T-cell (primary cell): ENCODE measurements at regions not wholly inside any gene's neighbourhood (a gene's known extent, or its start where the extent isn't known, plus 50 kb on each side); places are given as distances from the start of the nearest gene placed in this dataset.

Experiments
- ATAC-seq, 4 experiments: fragments of 200-7000 bp in 3 of 4; fragments of 150-1000 bp in 1 of 4; cut with Tn5 transposase; replicated peaks in 1 of 4; 1 replicate in 3 of 4; 2 replicates in 1 of 4; pipeline ENCODE4 v1.10.0; 2021; ENCODE audit warnings: moderate library complexity in 3 of 4, mild to moderate bottlenecking in 2 of 4, moderate number of reproducible peaks in 1 of 4
- CTCF ChIA-PET, 2 donors: fragments of 300-600 bp; sonication (Branson Sonifier 250); formaldehyde crosslinking; loops; one replicate each; lab custom pipeline; 2022; ENCODE audit warnings: antibody characterized with exemption in 2 of 2; lab: Charles Lee
- POLR2A ChIA-PET, 2 donors: fragments of 300-600 bp; sonication (Branson Sonifier 250); formaldehyde crosslinking; loops; one replicate each; lab custom pipeline; 2022; ENCODE audit warnings: antibody characterized with exemption in 2 of 2; lab: Charles Lee
- DNase-seq, 35 experiments: peaks; one replicate each; pipeline versions ENCODE4 v3.0.0 to v3.0.0-alpha.2; 2013 to 2023
- H3K27ac ChIP-seq: one replicate; pipeline ENCODE4 v1.5.1; 2013; ENCODE audit warnings: low read length
- H3K27me3 ChIP-seq, 2 experiments: replicated peaks in 1 of 2; 1 replicate in 1 of 2; 2 replicates in 1 of 2; pipeline versions ENCODE4 v1.6.1 to v1.7.0; 2013; ENCODE audit warnings: low read length in 1 of 2, mixed read lengths in 1 of 2; ENCODE audit not compliant: control insufficient read depth in 2 of 2, insufficient read depth in 2 of 2; ENCODE audit errors: extremely low read depth in 1 of 2
- H3K36me3 ChIP-seq, 2 donors: 1 replicate in 1 of 2; 2 replicates in 1 of 2; pipeline versions ENCODE4 v1.6.1 to v1.7.0; 2013; ENCODE audit warnings: low read length in 1 of 2; ENCODE audit not compliant: control insufficient read depth in 2 of 2, insufficient read depth in 1 of 2; ENCODE audit errors: extremely low read depth in 1 of 2
- H3K4me1 ChIP-seq, 2 experiments: 1 replicate in 1 of 2; 2 replicates in 1 of 2; pipeline versions ENCODE4 v1.6.1 to v1.7.0; 2013; ENCODE audit warnings: low read length in 2 of 2, mixed read lengths in 1 of 2; ENCODE audit not compliant: insufficient read depth in 2 of 2, control insufficient read depth in 1 of 2; ENCODE audit errors: extremely low read depth in 1 of 2
- H3K4me3 ChIP-seq, 2 donors: 1 replicate in 1 of 2; 2 replicates in 1 of 2; pipeline versions ENCODE4 v1.5.1 to v1.7.0; 2013; ENCODE audit warnings: mild to moderate bottlenecking in 2 of 2, low read length in 1 of 2, moderate library complexity in 1 of 2; ENCODE audit not compliant: control insufficient read depth in 1 of 2; ENCODE audit errors: extremely low read depth in 1 of 2
- H3K9me3 ChIP-seq: 2 replicates; pipeline ENCODE4 v1.7.0; 2013
- H3K27ac Mint-ChIP-seq, 2 donors: one replicate each; pipeline ENCODE4 v1.8.0; 2020 to 2021; ENCODE audit warnings: mild to moderate bottlenecking in 2 of 2, mixed read lengths in 2 of 2
- H3K27me3 Mint-ChIP-seq, 2 donors: one replicate each; pipeline ENCODE4 v1.8.0; 2021 to 2022; ENCODE audit warnings: mixed read lengths in 2 of 2
- H3K36me3 Mint-ChIP-seq: one replicate; pipeline ENCODE4 v1.8.0; 2021; ENCODE audit warnings: mixed read lengths
- H3K4me1 Mint-ChIP-seq, 3 donors: one replicate each; pipeline ENCODE4 v1.8.0; 2020 to 2022; ENCODE audit warnings: mixed read lengths in 3 of 3, mild to moderate bottlenecking in 1 of 3
- H3K4me3 Mint-ChIP-seq, 3 donors: one replicate each; pipeline ENCODE4 v1.8.0; 2020 to 2022; ENCODE audit warnings: mild to moderate bottlenecking in 3 of 3, mixed read lengths in 3 of 3, moderate library complexity in 3 of 3
- H3K9me3 Mint-ChIP-seq, 3 donors: one replicate each; pipeline ENCODE4 v1.8.0; 2020 to 2022; ENCODE audit warnings: mixed read lengths in 3 of 3
- WGBS: methylation state at CpG from one replicate; pipeline ENCODE4 v1.1.5; 2013; ENCODE audit warnings: missing lambda C conversion rate; ENCODE audit not compliant: insufficient coverage; 5-methylcytosine and 5-hydroxymethylcytosine counted together

- Histone ChIP-seq H3K27me3 (no peaks in the 10 kb centered on the region), H3K9me3 (no peaks in the 10 kb centered on the region), H3K4me3 (no peak overlapping the region), H3K36me3 (no peaks in the 10 kb centered on the region), H3K4me1 (no peaks in the 10 kb centered on the region), H3K27ac (no peak overlapping the region)
- Mint-ChIP-seq H3K4me1 (no peaks in the 10 kb centered on the region), H3K4me3 (no peak overlapping the region), H3K9me3 (peaks cover 0 to 8% (median 0%) of the 10 kb centered on the region in 3 donors), H3K36me3 (no peaks in the 10 kb centered on the region), H3K27ac (no peak overlapping the region), H3K27me3 (no peaks in the 10 kb centered on the region)
- WGBS = 80% methylated on average over 2 of the region's 3 CpGs
- POLR2A ChIA-PET = no interaction called here
- ATAC-seq = no peak
- no peak for DNase-seq
- CTCF ChIA-PET = no interaction called here
Measured at GRCh38 chr18:61245276-61245675, 88.0 kb upstream of the CDH20 start.

GRCh38 chr18:61248589-61248988 lies 84.6 kb upstream of the CDH20 start:
- DNase-seq = no peak
- WGBS = 20% methylated on average over 1 of the region's 3 CpGs

GRCh38 chr18:61256291-61256690 lies 76.9 kb upstream of the CDH20 start:
- H3K4me3 ChIP-seq = no peak overlapping the region
- Mint-ChIP-seq H3K9me3 (peaks cover 2 to 12% (median 10%) of the 10 kb centered on the region in 3 donors), H3K36me3 (no peaks in the 10 kb centered on the region), H3K4me3 (no peak overlapping the region), H3K27me3 (no peaks in the 10 kb centered on the region), H3K27ac (no peak overlapping the region), H3K4me1 (no peaks in the 10 kb centered on the region)
- WGBS = 72% methylated on average over 2 of the region's 5 CpGs
- POLR2A ChIA-PET = interaction anchor here in 1 of 2 donors (0.6 kb wide), 1 partner anchor 161 kb away, joined by 12 read pairs; no protein-coding TSS in a partner anchor
- H3K36me3 ChIP-seq = no peaks in the 10 kb centered on the region
- no peaks in the 10 kb centered on the region for H3K4me1 ChIP-seq
- DNase-seq (no peak), ATAC-seq (no peak)
- no peak overlapping the region for H3K27ac ChIP-seq
- CTCF ChIA-PET = no interaction called here
- no peaks in the 10 kb centered on the region for H3K9me3 ChIP-seq
- H3K27me3 ChIP-seq = no peaks in the 10 kb centered on the region

More at GRCh38 chr18:61248589-61248988, 84.6 kb upstream of the CDH20 start:
- H3K27ac ChIP-seq = no peak overlapping the region
- no peaks in the 10 kb centered on the region for H3K27me3 Mint-ChIP-seq
- H3K36me3 Mint-ChIP-seq = no peaks in the 10 kb centered on the region
- H3K27me3 ChIP-seq = no peaks in the 10 kb centered on the region
- H3K27ac Mint-ChIP-seq = no peak overlapping the region
- ChIA-PET CTCF (no interaction called here), POLR2A (no interaction called here)
- H3K4me1 ChIP-seq = no peaks in the 10 kb centered on the region
- peaks cover 0 to 4% (median 0%) of the 10 kb centered on the region in 3 donors for H3K9me3 Mint-ChIP-seq
- no peak for ATAC-seq
- H3K4me1 Mint-ChIP-seq = no peaks in the 10 kb centered on the region
- no peaks in the 10 kb centered on the region for H3K9me3 ChIP-seq
- no peak overlapping the region for H3K4me3 Mint-ChIP-seq
- no peaks in the 10 kb centered on the region for H3K36me3 ChIP-seq
- no peak overlapping the region for H3K4me3 ChIP-seq

GRCh38 chr18:61261870-61262269 lies 71.4 kb upstream of the CDH20 start:
- Mint-ChIP-seq H3K27me3 (no peaks in the 10 kb centered on the region), H3K27ac (no peak overlapping the region), H3K36me3 (no peaks in the 10 kb centered on the region), H3K9me3 (peaks cover 0 to 14% (median 7%) of the 10 kb centered on the region in 3 donors), H3K4me1 (no peaks in the 10 kb centered on the region), H3K4me3 (no peak overlapping the region)
- ChIA-PET POLR2A (no interaction called here), CTCF (no interaction called here)
- no CpG with 5 or more reads among the region's 2 CpGs for WGBS
- DNase-seq = no peak
- no peaks in the 10 kb centered on the region for H3K36me3 ChIP-seq
- H3K27ac ChIP-seq = no peak overlapping the region
- H3K4me3 ChIP-seq = no peak overlapping the region
- no peak for ATAC-seq
- H3K4me1 ChIP-seq = no peaks in the 10 kb centered on the region
- no peaks in the 10 kb centered on the region for H3K27me3 ChIP-seq
- H3K9me3 ChIP-seq = no peaks in the 10 kb centered on the region

GRCh38 chr18:61272793-61273192 lies 60.4 kb upstream of the CDH20 start:
- Histone ChIP-seq H3K27ac (no peak overlapping the region), H3K4me3 (no peak overlapping the region), H3K27me3 (no peaks in the 10 kb centered on the region), H3K4me1 (no peaks in the 10 kb centered on the region), H3K36me3 (no peaks in the 10 kb centered on the region), H3K9me3 (no peaks in the 10 kb centered on the region)
- Mint-ChIP-seq H3K9me3 (peaks cover 0 to 3% (median under 1%) of the 10 kb centered on the region in 3 donors), H3K36me3 (no peaks in the 10 kb centered on the region), H3K27ac (no peak overlapping the region), H3K4me3 (no peak overlapping the region), H3K4me1 (no peaks in the 10 kb centered on the region), H3K27me3 (no peaks in the 10 kb centered on the region)
- ATAC-seq (no peak), DNase-seq (no peak)
- POLR2A ChIA-PET = no interaction called here
- CTCF ChIA-PET = no interaction called here
- no CpG with 5 or more reads among the region's 2 CpGs for WGBS

GRCh38 chr18:61273533-61273932 lies 59.7 kb upstream of the CDH20 start:
- peaks cover 0 to 3% (median 0%) of the 10 kb centered on the region in 3 donors for H3K9me3 Mint-ChIP-seq
- Histone ChIP-seq H3K4me1 (no peaks in the 10 kb centered on the region), H3K27ac (no peak overlapping the region), H3K9me3 (no peaks in the 10 kb centered on the region), H3K27me3 (no peaks in the 10 kb centered on the region), H3K4me3 (no peak overlapping the region), H3K36me3 (no peaks in the 10 kb centered on the region)
- ATAC-seq (no peak), DNase-seq (no peak)
- no peaks in the 10 kb centered on the region for H3K27me3 Mint-ChIP-seq
- H3K27ac Mint-ChIP-seq = no peak overlapping the region
- no peak overlapping the region for H3K4me3 Mint-ChIP-seq
- POLR2A ChIA-PET = no interaction called here
- no peaks in the 10 kb centered on the region for H3K4me1 Mint-ChIP-seq
- CTCF ChIA-PET = no interaction called here
- no peaks in the 10 kb centered on the region for H3K36me3 Mint-ChIP-seq
- WGBS = no CpG with 5 or more reads among the region's 3 CpGs

GRCh38 chr18:61274416-61274960 lies 58.7 kb upstream of the CDH20 start:
- POLR2A ChIA-PET = no interaction called here
- H3K27ac ChIP-seq = no peak overlapping the region

More at GRCh38 chr18:61274416-61274960, 58.7 kb upstream of the CDH20 start:
- CTCF ChIA-PET = no interaction called here
- Histone ChIP-seq H3K4me1 (no peaks in the 10 kb centered on the region), H3K9me3 (no peaks in the 10 kb centered on the region), H3K27me3 (no peaks in the 10 kb centered on the region), H3K4me3 (no peak overlapping the region), H3K36me3 (no peaks in the 10 kb centered on the region)
- DNase-seq = no peak
- Mint-ChIP-seq H3K4me1 (no peaks in the 10 kb centered on the region), H3K27ac (no peak overlapping the region), H3K4me3 (no peak overlapping the region), H3K27me3 (no peaks in the 10 kb centered on the region), H3K36me3 (no peaks in the 10 kb centered on the region), H3K9me3 (peaks cover 0 to 6% (median under 1%) of the 10 kb centered on the region in 3 donors)
- no peak for ATAC-seq
